Loucy (cell line): ENCODE measurements at regions not wholly inside any gene's neighbourhood (a gene's known extent, or its start where the extent isn't known, plus 50 kb on each side); places are given as distances from the start of the nearest gene placed in this dataset.
"Not testable (repeated sequence)": the region's sequence is repeated elsewhere in the genome, so short reads cannot be mapped to it uniquely, and the experiment has no call there.

ENCODE experiments used
- EZH2phosphoT487 ChIP-seq: fragments of 200-600 bp; IDR thresholded peaks from 2 replicates; pipeline ENCODE4 v1.6.1; 2018; ENCODE audit warnings: antibody characterized with exemption, mild to moderate bottlenecking, moderate library complexity, borderline replicate concordance
- TF ChIP-seq, protein P1 (sequence below): fragments of 200-600 bp; sonication (generic); conservative IDR thresholded peaks from 2 replicates; pipeline ENCODE4 v1.5.1; 2014; ENCODE audit warnings: mild to moderate bottlenecking, antibody characterized with exemption, low read length

DNA sequence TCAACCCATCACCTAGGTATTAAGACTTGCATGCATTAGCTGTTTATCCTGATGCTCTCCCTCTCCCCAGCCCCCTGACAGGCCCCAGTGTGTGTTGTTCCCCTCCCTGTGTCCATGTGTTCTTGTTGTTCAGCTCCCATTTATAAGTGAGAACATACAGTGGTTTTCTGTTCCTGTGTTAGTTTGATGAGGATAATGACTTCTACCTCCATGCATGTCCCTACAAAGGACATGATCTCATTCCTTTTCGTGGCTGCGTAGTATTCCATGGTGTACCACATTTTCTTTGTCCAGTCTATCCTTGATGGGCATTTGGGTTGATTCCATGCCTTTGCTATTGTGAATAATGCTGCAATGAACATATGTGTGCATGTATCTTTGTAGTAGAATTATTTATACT is 578.3 kb downstream of the ZNF608 start:
- TF ChIP-seq, protein P1, sequence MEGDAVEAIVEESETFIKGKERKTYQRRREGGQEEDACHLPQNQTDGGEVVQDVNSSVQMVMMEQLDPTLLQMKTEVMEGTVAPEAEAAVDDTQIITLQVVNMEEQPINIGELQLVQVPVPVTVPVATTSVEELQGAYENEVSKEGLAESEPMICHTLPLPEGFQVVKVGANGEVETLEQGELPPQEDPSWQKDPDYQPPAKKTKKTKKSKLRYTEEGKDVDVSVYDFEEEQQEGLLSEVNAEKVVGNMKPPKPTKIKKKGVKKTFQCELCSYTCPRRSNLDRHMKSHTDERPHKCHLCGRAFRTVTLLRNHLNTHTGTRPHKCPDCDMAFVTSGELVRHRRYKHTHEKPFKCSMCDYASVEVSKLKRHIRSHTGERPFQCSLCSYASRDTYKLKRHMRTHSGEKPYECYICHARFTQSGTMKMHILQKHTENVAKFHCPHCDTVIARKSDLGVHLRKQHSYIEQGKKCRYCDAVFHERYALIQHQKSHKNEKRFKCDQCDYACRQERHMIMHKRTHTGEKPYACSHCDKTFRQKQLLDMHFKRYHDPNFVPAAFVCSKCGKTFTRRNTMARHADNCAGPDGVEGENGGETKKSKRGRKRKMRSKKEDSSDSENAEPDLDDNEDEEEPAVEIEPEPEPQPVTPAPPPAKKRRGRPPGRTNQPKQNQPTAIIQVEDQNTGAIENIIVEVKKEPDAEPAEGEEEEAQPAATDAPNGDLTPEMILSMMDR: not testable (repeated sequence)
- not testable (repeated sequence) for TF ChIP-seq EZH2phosphoT487
